ENCODE measurements at regions not wholly inside any gene's neighbourhood (a gene's known extent, or its start where the extent isn't known, plus 50 kb on each side); places are given as distances from the start of the nearest gene placed in this dataset.
A peak's percentile ranks its signal among the peaks of the same experiment; 100 is the strongest.
"Not testable (repeated sequence)": the region's sequence is repeated elsewhere in the genome, so short reads cannot be mapped to it uniquely, and the experiment has no call there.

- DNase-seq, result no peak
Measured at GRCh38 chr14:38001501-38001900, 206.2 kb upstream of the SSTR1 start.

GRCh38 chr14:38003746-38004609 is 203.7 kb upstream of the SSTR1 start:
- no peak for DNase-seq

DNA sequence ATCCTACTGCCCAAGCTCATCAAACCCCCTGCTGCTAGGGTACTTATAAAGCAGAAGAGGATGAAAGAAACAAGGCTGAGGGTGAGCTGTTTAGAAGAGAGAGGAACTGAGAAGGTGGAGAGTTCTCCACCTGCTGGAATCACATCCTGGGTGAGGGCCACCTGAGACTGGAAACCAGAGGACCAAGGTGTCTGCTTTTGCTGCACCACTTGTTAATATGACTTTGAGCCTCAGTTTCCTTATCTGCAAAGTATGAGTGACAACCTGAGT is 203.2 kb upstream of the SSTR1 start:
- no peak for DNase-seq

- DNase-seq, result not testable (repeated sequence)
Measured at GRCh38 chr14:38011156-38011555, 196.5 kb upstream of the SSTR1 start.

DNA sequence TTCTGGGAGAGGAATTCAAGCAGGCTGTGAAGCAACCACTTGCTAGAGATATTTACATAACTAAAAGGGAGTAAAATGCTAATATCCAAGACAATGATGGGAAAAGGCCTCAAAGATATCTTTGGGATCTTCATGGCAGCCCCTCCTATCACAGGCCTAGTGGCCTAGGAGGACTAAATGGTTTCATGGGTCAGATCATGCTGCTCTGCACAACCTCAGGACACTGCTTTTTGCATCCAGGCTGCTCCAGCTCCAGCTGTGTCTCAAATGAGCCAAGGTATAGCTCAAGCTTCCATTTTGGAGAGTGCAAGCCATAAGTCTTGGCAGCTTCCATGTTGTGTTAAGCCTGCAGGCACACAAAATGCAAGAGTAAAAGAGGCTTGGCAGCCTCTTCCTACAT is 195.6 kb upstream of the SSTR1 start:
- DNase-seq, result no peak

- DNase-seq, result no peak
Measured at GRCh38 chr14:38016497-38016896, 191.2 kb upstream of the SSTR1 start.

DNA sequence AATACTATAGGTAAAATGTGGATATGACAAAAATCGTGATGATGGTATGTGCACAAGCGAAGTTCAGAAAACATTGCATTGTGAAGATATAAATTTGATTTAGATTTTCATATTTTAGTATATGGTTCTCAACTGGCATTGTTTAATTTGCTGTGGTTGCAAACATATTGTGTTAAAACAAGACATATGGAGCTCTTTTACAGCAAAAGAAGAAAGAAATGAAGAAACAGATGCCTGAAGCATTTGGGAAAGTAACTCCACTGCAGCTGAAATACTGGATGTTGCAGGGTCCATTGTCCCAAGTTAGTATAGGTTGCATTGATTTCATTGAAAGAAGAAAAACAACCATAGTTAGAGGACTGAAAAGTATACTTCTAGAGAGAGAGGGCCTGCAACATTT is 185.8 kb upstream of the SSTR1 start:
- DNase-seq, result no peak

DNA sequence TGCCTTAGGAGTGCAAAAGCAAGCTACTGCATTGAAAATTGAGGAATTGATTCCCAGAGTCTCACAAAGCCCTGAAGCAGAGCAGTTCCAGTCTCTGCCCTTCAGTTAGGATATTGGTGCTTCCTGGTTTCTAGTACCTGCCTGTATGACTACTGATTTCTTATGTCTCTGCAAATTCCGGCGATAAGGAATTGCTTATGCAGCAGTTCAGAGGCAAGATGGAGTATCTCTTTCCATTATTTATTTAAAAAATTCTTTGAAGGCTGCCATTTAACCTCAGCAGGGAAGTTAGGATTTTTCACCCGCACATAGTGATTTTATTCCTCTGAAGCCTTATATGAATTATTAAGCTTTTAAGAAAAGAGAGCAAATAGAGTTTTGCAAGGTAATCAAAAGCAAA is 184.9 kb upstream of the SSTR1 start:
- DNase-seq, result no peak

DNA sequence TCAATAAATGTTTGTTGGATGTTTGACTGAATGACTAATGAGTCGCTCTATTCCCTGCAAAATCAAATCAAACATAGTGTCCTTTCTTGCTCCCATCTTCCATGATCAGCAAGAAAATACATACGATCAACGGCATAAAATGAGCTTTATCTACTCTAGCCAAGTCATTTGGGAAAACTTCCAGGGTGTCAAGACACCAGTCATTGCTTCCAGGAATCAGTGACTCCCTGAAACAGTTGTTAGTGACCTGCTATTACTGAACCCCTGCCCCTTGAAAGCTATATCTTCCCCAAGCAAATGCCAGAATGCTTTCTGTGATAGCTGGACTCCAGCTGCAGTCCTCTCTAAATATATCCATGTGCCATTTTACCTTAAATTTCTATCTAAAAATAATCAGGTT is 169.5 kb upstream of the SSTR1 start:
- no peak for DNase-seq

GRCh38 chr14:38038986-38039385 is 168.7 kb upstream of the SSTR1 start:
- no peak for DNase-seq

DNA sequence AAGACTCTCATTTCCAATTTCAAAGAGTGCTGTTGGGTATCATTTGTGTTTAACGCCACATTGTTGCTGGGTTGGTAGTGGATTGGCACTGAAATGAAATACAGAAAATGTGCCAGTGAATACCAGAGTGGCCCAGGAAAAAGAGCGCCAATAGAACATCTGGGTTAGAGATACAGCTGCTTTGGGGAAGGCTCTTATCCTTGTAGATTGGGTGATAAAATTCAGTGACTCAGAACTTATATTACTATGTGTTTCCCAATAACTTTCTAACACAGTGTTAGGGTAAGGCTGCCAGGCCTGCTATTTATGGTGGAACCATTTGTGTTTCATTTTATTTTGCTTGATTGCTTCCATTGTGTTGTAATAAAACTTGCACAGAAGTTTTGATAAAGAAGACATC is 168.2 kb upstream of the SSTR1 start:
- no peak for DNase-seq

GRCh38 chr14:38040411-38040810 is 167.3 kb upstream of the SSTR1 start:
- no peak for DNase-seq

GRCh38 chr14:38042322-38042721 is 165.4 kb upstream of the SSTR1 start:
- no peak for DNase-seq

DNA sequence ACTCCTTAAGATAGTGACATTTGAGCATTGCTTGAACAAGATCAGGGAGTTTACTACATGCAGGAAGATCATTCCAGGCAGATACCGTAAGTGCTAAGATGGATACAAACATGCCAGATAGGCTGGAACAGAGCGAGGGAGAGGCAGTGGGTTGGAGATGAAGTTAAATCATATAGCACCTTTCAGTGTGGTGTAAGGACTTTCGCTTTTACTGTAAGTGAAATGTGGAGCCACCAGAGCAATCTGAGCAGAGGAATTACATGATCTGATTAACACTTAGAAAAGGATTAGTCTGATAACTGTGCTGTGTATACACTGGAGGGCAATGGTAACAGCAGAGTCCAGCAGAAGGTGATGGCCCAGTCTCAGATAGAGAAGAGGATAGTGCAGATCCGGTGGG is 163.0 kb upstream of the SSTR1 start:
- no peak for DNase-seq

- DNase-seq, result no peak
Measured at GRCh38 chr14:38045461-38045860, 162.2 kb upstream of the SSTR1 start.

GRCh38 chr14:38046160-38046559 is 161.5 kb upstream of the SSTR1 start:
- no peak for DNase-seq

GRCh38 chr14:38047195-38047902 is 160.4 kb upstream of the SSTR1 start:
- no peak for DNase-seq

DNA sequence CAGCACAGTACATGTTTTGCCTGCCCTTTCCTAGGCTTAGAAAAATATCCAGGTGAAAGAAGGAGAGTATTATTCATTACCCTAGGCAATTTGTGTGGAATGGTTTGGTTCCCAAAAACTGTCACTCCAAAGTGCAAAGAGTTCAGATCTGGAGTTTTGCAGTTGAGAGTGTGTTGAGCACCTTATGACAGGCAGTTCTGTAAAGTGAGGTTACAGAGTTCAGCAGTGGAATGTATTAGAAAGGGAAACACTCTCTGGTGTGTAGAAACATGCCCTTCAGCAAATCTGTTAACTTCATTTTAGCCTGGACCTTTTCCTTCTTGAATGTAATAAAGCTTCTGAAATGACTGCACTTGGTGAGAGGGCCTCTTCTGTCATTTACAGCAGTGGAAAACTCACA is 154.0 kb upstream of the SSTR1 start:
- DNase-seq, result no peak

GRCh38 chr14:38056270-38056669 is 151.4 kb upstream of the SSTR1 start:
- no peak for DNase-seq

GRCh38 chr14:38062223-38062622 is 145.5 kb upstream of the SSTR1 start:
- not testable (repeated sequence) for DNase-seq

GRCh38 chr14:38063711-38064320 is 143.9 kb upstream of the SSTR1 start:
- DNase-seq, result no peak

- DNase-seq, result peak; percentile 30 to 87 (median 77)
Measured at GRCh38 chr14:38065106-38065762, 142.5 kb upstream of the SSTR1 start.

GRCh38 chr14:38070061-38070588 is 137.6 kb upstream of the SSTR1 start:
- DNase-seq, result no peak

All from stimulated activated naive CD4-positive, alpha-beta T cell (primary cell).